Kidney (tissue), 13 donors: ENCODE measurements at regions not wholly inside any gene's neighbourhood (a gene's known extent, or its start where the extent isn't known, plus 50 kb on each side); places are given as distances from the start of the nearest gene placed in this dataset.

ENCODE experiments used
- DNase-seq, 5 donors: peaks; one replicate each; pipeline ENCODE4 v3.0.0-alpha.2; 2013 to 2020
- FAIRE-seq: peaks from 2 replicates; lab custom pipeline; 2012; peaks lifted over from hg19 to GRCh38; lab: Jason Lieb, UNC
- H3K27ac ChIP-seq, 2 donors: one replicate each; pipeline ENCODE4 v1.7.0; 2013; ENCODE audit warnings: low read depth in 2 of 2, low read length in 2 of 2, inconsistent platforms in 1 of 2
- H3K27me3 ChIP-seq: one replicate; pipeline ENCODE4 v1.7.1; 2013; ENCODE audit warnings: low read length, inconsistent platforms; ENCODE audit not compliant: control insufficient read depth, insufficient read depth
- H3K36me3 ChIP-seq, 3 donors: one replicate each; pipeline versions ENCODE4 v1.7.0 to v1.7.1; 2013; ENCODE audit warnings: low read length in 3 of 3, control low read depth in 1 of 3, inconsistent platforms in 1 of 3; ENCODE audit not compliant: insufficient read depth in 3 of 3, control insufficient read depth in 2 of 3
- H3K4me1 ChIP-seq, 3 donors: one replicate each; pipeline versions ENCODE4 v1.7.0 to v1.7.1; 2013; ENCODE audit warnings: low read length in 3 of 3, inconsistent platforms in 1 of 3, low read depth in 1 of 3; ENCODE audit not compliant: control insufficient read depth in 2 of 3, insufficient read depth in 2 of 3
- H3K4me3 ChIP-seq, 3 donors: one replicate each; pipeline versions ENCODE4 v1.7.0 to v1.8.1; 2013; ENCODE audit warnings: low read length in 3 of 3, control low read depth in 1 of 3, inconsistent platforms in 1 of 3
- H3K9ac ChIP-seq, 3 donors: one replicate each; pipeline versions ENCODE4 v1.7.0 to v1.7.1; 2013; ENCODE audit warnings: low read length in 3 of 3, control low read depth in 1 of 3, inconsistent platforms in 1 of 3
- H3K9me3 ChIP-seq, 3 donors: one replicate each; pipeline versions ENCODE4 v1.7.0 to v1.7.1; 2013; ENCODE audit warnings: low read length in 3 of 3, control low read depth in 1 of 3, inconsistent platforms in 1 of 3; ENCODE audit not compliant: control insufficient read depth in 2 of 3, insufficient read depth in 1 of 3
- intact Hi-C: fragments of 100-400 bp; cut with DNase I; formaldehyde crosslinking; loops from one replicate; pipeline ENCODE4 v1.11.1; 2022
- TF ChIP-seq, protein P1 (sequence below): IDR thresholded peaks from 3 replicates; pipeline ENCODE4 v1.5.1; 2012; ENCODE audit warnings: mild to moderate bottlenecking, moderate library complexity, borderline replicate concordance; ENCODE audit not compliant: insufficient read depth; ENCODE audit errors: extremely low read depth
- donor health status: control.
- donor health status: control.
- donor health status: control.
- donor health status: control.
- donor health status: control.
- donor health status: DM: yes; HTN: yes; CAD: no.
- donor health status: Normal renal cell carcinoma (clear cell type).

DNA sequence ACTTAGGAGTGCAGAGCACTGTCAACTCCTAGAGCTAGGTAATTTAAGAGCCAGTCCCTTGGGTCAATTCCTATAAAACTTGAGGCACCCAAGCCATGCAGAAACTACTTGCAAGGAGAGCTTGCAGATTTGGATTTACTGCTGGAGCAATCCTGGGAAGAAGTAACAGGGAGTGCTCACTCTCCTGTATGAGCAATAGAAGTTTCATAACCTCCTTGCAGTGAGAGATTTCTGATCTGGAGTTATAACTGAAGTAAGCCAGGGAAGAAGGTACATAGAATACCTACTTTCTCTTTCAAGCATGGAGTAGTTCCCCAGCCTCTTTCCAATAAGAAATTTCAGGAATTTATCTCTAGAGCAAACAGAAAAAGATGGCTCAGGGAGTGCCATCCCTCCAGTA is 650.1 kb upstream of the USP15 start:
- Histone ChIP-seq H3K9ac (no peak overlapping the region), H3K4me3 (no peak overlapping the region), H3K4me1 (no peaks in the 10 kb centered on the region), H3K27me3 (no peaks in the 10 kb centered on the region), H3K9me3 (peaks cover 0 to 3% (median 0%) of the 10 kb centered on the region in 3 donors), H3K27ac (no peak overlapping the region), H3K36me3 (no peaks in the 10 kb centered on the region)
- DNase-seq = no peak
- intact Hi-C loops = no loop called here
- FAIRE-seq = no peak
- TF ChIP-seq, protein P1, sequence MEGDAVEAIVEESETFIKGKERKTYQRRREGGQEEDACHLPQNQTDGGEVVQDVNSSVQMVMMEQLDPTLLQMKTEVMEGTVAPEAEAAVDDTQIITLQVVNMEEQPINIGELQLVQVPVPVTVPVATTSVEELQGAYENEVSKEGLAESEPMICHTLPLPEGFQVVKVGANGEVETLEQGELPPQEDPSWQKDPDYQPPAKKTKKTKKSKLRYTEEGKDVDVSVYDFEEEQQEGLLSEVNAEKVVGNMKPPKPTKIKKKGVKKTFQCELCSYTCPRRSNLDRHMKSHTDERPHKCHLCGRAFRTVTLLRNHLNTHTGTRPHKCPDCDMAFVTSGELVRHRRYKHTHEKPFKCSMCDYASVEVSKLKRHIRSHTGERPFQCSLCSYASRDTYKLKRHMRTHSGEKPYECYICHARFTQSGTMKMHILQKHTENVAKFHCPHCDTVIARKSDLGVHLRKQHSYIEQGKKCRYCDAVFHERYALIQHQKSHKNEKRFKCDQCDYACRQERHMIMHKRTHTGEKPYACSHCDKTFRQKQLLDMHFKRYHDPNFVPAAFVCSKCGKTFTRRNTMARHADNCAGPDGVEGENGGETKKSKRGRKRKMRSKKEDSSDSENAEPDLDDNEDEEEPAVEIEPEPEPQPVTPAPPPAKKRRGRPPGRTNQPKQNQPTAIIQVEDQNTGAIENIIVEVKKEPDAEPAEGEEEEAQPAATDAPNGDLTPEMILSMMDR = no peak

DNA sequence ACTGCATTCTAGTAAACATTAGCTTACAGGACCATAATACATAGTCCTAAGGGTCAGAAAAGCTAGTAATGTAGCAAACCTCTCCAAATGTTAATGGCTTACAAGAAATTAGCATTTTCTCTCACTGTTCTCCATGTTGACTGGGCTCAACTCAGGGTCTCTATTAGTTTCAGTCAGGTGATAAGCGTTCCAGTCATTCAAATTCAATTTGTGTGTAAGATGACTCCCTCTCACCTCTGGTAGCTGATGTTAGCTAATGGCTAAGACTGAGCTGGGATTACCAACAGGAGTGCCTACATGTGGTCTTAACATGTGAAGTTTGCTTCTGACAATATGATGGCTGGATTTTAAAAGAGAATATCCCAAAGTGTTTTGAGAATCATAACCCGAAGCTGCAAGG is 630.5 kb upstream of the USP15 start:
- FAIRE-seq (no peak), DNase-seq (no peak)
- Histone ChIP-seq H3K9ac (no peak overlapping the region), H3K36me3 (no peaks in the 10 kb centered on the region), H3K4me1 (no peaks in the 10 kb centered on the region), H3K27me3 (no peaks in the 10 kb centered on the region), H3K4me3 (no peak overlapping the region), H3K27ac (no peak overlapping the region), H3K9me3 (no peaks in the 10 kb centered on the region)
- intact Hi-C loops = no loop called here
- TF ChIP-seq, protein P1 = no peak

DNA sequence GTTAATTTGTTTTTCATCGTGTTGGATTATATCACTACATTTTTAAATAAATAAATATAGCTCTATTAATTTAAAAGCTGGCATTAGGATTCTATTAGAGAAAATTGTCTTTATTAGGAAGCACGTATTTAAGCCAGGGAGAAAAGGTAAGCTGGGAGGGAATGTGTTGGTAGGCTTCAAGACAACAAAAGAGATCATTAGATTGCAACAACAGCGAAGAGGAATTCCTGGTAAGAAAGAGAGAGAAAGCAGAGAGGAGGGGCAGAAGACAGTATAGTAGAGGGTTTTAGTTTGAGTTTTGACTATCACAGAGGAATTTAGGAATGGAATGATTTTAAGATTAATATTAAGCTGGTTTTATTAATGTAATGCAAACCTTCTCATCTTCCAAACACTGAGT is 613.6 kb upstream of the USP15 start:
- no peak overlapping the region for H3K4me3 ChIP-seq
- no peaks in the 10 kb centered on the region for H3K4me1 ChIP-seq
- intact Hi-C loops = no loop called here
- H3K9ac ChIP-seq = no peak overlapping the region
- H3K9me3 ChIP-seq = no peaks in the 10 kb centered on the region
- TF ChIP-seq, protein P1 = no peak
- DNase-seq (no peak), FAIRE-seq (no peak)
- no peak overlapping the region for H3K27ac ChIP-seq
- H3K27me3 ChIP-seq = no peaks in the 10 kb centered on the region
- no peaks in the 10 kb centered on the region for H3K36me3 ChIP-seq

DNA sequence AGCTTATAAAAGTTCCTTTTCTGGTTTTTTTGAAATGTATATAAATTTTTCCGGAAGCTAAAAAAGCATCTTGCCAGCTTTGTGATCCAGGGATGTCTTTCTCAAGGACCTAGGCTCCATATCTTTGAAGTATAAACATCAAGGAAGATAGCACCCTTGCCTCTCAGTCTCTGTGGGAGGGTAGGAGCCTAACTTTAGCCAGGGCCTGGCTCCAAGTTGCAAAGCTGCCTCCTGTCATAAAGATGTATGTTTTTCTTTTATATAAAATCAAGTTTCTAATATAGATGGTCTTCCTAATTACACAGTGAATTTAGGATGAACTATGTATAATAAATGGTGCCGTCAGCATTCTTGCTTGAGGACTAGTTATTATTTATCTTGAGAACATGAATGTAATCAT is 612.6 kb upstream of the USP15 start:
- TF ChIP-seq, protein P1 = no peak
- FAIRE-seq (no peak), DNase-seq (no peak)
- H3K4me3 ChIP-seq = no peak overlapping the region
- no peaks in the 10 kb centered on the region for H3K4me1 ChIP-seq
- no peaks in the 10 kb centered on the region for H3K36me3 ChIP-seq
- H3K27me3 ChIP-seq = no peaks in the 10 kb centered on the region
- no peaks in the 10 kb centered on the region for H3K9me3 ChIP-seq
- no peak overlapping the region for H3K9ac ChIP-seq
- intact Hi-C loops = no loop called here
- no peak overlapping the region for H3K27ac ChIP-seq
